ENCODE measurements at regions not wholly inside any gene's neighbourhood (a gene's known extent, or its start where the extent isn't known, plus 50 kb on each side); places are given as distances from the start of the nearest gene placed in this dataset.

DNA sequence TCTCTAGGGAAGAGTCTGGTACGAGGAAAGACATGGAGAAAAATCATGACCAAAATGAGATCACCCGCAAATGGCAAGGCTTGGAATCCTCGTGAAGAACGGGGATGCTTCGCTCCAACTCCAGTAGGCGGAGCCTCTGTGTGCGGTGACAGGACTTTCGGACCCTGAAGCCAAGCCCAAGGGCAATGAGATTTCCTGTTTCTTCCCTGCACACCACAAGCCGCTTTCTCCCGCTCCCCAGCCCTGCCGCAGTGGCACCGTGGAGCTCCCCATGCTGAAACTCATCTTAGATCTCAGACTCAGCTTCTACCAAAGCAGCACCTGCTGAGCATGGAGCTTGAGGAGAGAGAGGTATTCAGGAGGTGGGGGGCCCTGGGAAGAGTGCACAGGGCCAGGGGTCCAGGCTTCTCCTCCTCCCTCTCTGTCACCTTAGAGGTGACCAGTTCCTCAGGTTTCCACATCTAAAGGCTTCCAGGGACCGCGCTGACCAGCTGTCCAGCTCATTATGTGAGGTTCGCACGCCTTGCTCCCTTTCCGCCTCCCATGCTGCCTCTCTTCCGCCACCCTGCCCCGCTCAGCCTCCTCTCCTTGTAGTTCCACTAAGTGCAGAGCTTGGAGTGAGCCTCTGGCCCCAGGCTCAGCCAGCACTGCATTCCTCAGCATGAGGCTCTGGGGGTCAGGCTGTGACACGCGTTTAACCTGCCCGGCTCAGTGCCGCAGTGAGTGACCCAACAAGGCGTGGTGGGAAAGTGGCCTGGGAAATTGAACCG lies 153.8 kb upstream of the SOX1 start:
- DNase-seq (ENCODE audit: low read depth, low spot score) = no peak
- no peak for TF ChIP-seq CTCF (IDR thresholded peaks at IDR 0.05; ENCODE audit: low read depth, low read length)
- Histone ChIP-seq H3K27me3 (ENCODE audit: control insufficient read depth, insufficient read depth, low read length) (no peaks in the 10 kb centered on the region), H3K9me3 (ENCODE audit: control insufficient read depth, insufficient read depth, low read length) (peaks cover 95% of the 10 kb centered on the region), H3K4me3 (ENCODE audit: low read depth, low read length) (no peak overlapping the region), H3K27ac (ENCODE audit: low read depth, low read length) (no peak overlapping the region)
- POLR2A ChIA-PET = no interaction called here
- CTCF ChIA-PET = no interaction called here

DNA sequence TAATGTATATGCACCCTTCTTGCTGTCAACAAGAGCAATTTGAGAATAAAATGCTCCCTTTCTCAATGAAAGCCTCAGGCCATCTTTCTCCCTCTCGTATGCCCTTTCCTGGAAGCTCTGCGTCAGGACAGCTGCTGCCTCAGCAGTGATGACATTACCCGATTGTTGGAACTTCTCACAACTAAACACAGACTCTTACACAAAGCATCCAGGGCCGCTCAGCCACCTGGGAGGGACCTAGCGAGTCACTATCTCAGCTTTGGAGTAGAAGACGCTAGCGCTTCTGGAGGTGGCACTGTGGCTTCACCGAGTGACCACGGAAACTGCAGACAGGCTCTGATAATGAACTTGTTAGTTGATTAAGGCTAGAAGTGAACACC lies 153.2 kb upstream of the SOX1 start:
- no peak overlapping the region for H3K4me3 ChIP-seq (ENCODE audit: low read depth, low read length)
- CTCF ChIA-PET = no interaction called here
- no peak for TF ChIP-seq CTCF (IDR thresholded peaks at IDR 0.05; ENCODE audit: low read depth, low read length)
- H3K9me3 ChIP-seq (ENCODE audit: control insufficient read depth, insufficient read depth, low read length) = peaks cover 90% of the 10 kb centered on the region
- DNase-seq (ENCODE audit: low read depth, low spot score) = no peak
- H3K27me3 ChIP-seq (ENCODE audit: control insufficient read depth, insufficient read depth, low read length) = no peaks in the 10 kb centered on the region
- POLR2A ChIA-PET = no interaction called here
- no peak overlapping the region for H3K27ac ChIP-seq (ENCODE audit: low read depth, low read length)

GRCh38 chr13:111914241-111915103 lies 152.5 kb upstream of the SOX1 start:
- Histone ChIP-seq H3K9me3 (ENCODE audit: control insufficient read depth, insufficient read depth, low read length) (peaks cover 90% of the 10 kb centered on the region), H3K27me3 (ENCODE audit: control insufficient read depth, insufficient read depth, low read length) (no peaks in the 10 kb centered on the region), H3K27ac (ENCODE audit: low read depth, low read length) (no peak overlapping the region), H3K4me3 (ENCODE audit: low read depth, low read length) (no peak overlapping the region)
- TF ChIP-seq CTCF (IDR thresholded peaks at IDR 0.05; ENCODE audit: low read depth, low read length) = no peak
- CTCF ChIA-PET = no interaction called here
- POLR2A ChIA-PET = no interaction called here
- no peak for DNase-seq (ENCODE audit: low read depth, low spot score)

GRCh38 chr13:111915104-111915551 lies 151.8 kb upstream of the SOX1 start:
- Histone ChIP-seq H3K27me3 (ENCODE audit: control insufficient read depth, insufficient read depth, low read length) (no peaks in the 10 kb centered on the region), H3K4me3 (ENCODE audit: low read depth, low read length) (no peak overlapping the region), H3K27ac (ENCODE audit: low read depth, low read length) (no peak overlapping the region), H3K9me3 (ENCODE audit: control insufficient read depth, insufficient read depth, low read length) (peaks cover 90% of the 10 kb centered on the region)
- TF ChIP-seq CTCF (IDR thresholded peaks at IDR 0.05; ENCODE audit: low read depth, low read length) = no peak
- ChIA-PET CTCF (no interaction called here), POLR2A (no interaction called here)
- DNase-seq (ENCODE audit: low read depth, low spot score) = no peak

DNA sequence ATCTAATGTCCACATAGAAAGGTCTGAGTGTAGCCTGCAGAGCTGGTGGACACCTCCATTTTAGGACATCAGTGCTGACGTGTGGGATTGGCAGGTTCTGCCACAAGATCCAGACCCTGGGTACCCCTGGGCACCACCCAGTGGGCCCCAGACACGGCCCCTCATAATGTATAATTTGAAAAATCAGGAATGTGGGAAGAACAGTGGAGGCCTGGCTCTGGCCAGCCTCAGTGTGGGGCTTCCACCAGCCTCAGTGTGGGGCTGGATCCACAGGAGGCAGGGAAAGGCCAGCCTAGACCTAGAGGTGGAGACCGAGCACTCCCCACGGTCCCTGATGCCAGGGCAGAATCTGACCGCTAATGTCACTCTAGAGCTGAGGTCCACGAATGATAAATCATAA lies 150.7 kb upstream of the SOX1 start:
- Histone ChIP-seq H3K9me3 (ENCODE audit: control insufficient read depth, insufficient read depth, low read length) (peaks cover 93% of the 10 kb centered on the region), H3K27me3 (ENCODE audit: control insufficient read depth, insufficient read depth, low read length) (no peaks in the 10 kb centered on the region)

More for the DNA sequence above, 150.7 kb upstream of the SOX1 start:
- Histone ChIP-seq H3K27ac (ENCODE audit: low read depth, low read length) (no peak overlapping the region), H3K4me3 (ENCODE audit: low read depth, low read length) (no peak overlapping the region)
- no peak for DNase-seq (ENCODE audit: low read depth, low spot score)
- POLR2A ChIA-PET = no interaction called here
- no peak for TF ChIP-seq CTCF (IDR thresholded peaks at IDR 0.05; ENCODE audit: low read depth, low read length)
- CTCF ChIA-PET = no interaction called here
